HL-60 (cell line): ENCODE measurements at regions not wholly inside any gene's neighbourhood (a gene's known extent, or its start where the extent isn't known, plus 50 kb on each side); places are given as distances from the start of the nearest gene placed in this dataset.

Experiments
- DNase-seq, 2 experiments: peaks; one replicate each; pipeline ENCODE4 v3.0.0-alpha.2; 2010 to 2020; ENCODE audit warnings: low read depth in 1 of 2, low spot score in 1 of 2
- H3K27ac ChIP-seq: fragments of 250-450 bp; sonication (Bioruptor Pico); replicated peaks from 2 replicates; pipeline ENCODE4 v1.5.1; 2020; ENCODE audit warnings: mild to moderate bottlenecking, moderate library complexity
- H3K27me3 ChIP-seq: fragments of 250-450 bp; sonication (Bioruptor Pico); 2 replicates; pipeline ENCODE4 v1.5.1; 2021; ENCODE audit warnings: mild to moderate bottlenecking, moderate library complexity; ENCODE audit not compliant: insufficient read depth, poor library complexity, severe bottlenecking
- H3K4me3 ChIP-seq: replicated peaks from 2 replicates; pipeline ENCODE4 v1.5.1; 2011; ENCODE audit warnings: mild to moderate bottlenecking, control low read depth, low read length; ENCODE audit not compliant: insufficient read depth
- CTCF ChIP-seq: IDR thresholded peaks from one replicate; pipeline ENCODE4 v1.5.1; 2011; ENCODE audit warnings: low read length, control low read depth, inconsistent platforms; ENCODE audit not compliant: insufficient read depth
- GABPA ChIP-seq: IDR thresholded peaks from 2 replicates; pipeline ENCODE4 v1.6.1; 2012; ENCODE audit warnings: low read depth
- POLR2AphosphoS5 ChIP-seq: IDR thresholded peaks from 2 replicates; pipeline ENCODE4 v1.6.1; 2012; ENCODE audit warnings: low read depth
- REST ChIP-seq: IDR thresholded peaks from 2 replicates; pipeline ENCODE4 v1.6.1; 2012; ENCODE audit warnings: low read depth; ENCODE audit not compliant: insufficient replicate concordance
- SPI1 ChIP-seq: IDR thresholded peaks from 2 replicates; pipeline ENCODE4 v1.6.1; 2012; ENCODE audit warnings: low read depth, mild to moderate bottlenecking, borderline replicate concordance

- no peak overlapping the region for H3K27ac ChIP-seq
- no peak for DNase-seq
- H3K4me3 ChIP-seq = no peak overlapping the region
- TF ChIP-seq REST (no peak), GABPA (no peak), CTCF (no peak), SPI1 (no peak), POLR2AphosphoS5 (no peak)
- H3K27me3 ChIP-seq = no peaks in the 10 kb centered on the region
Measured at GRCh38 chr7:81339946-81340345, 421.1 kb upstream of the SEMA3C start.

GRCh38 chr7:81333536-81333935, 414.7 kb upstream of the SEMA3C start:
- H3K4me3 ChIP-seq = no peak overlapping the region
- no peak for DNase-seq

GRCh38 chr7:81333004-81333403, 414.2 kb upstream of the SEMA3C start:
- no peak for DNase-seq
- no peaks in the 10 kb centered on the region for H3K27me3 ChIP-seq
- no peak overlapping the region for H3K27ac ChIP-seq
- no peak overlapping the region for H3K4me3 ChIP-seq
- TF ChIP-seq GABPA (no peak), SPI1 (no peak), POLR2AphosphoS5 (no peak), REST (no peak), CTCF (no peak)

More at GRCh38 chr7:81333536-81333935, 414.7 kb upstream of the SEMA3C start:
- no peaks in the 10 kb centered on the region for H3K27me3 ChIP-seq
- no peak overlapping the region for H3K27ac ChIP-seq
- TF ChIP-seq POLR2AphosphoS5 (no peak), SPI1 (no peak), REST (no peak)
